Hepatocyte (in vitro differentiated cells): ENCODE measurements at regions not wholly inside any gene's neighbourhood (a gene's known extent, or its start where the extent isn't known, plus 50 kb on each side); places are given as distances from the start of the nearest gene placed in this dataset.

Experiments used
- DNase-seq: peaks from one replicate; pipeline ENCODE4 v3.0.0-alpha.2; 2016; ENCODE audit warnings: low spot score
- H2AFZ ChIP-seq: fragments of 200-600 bp; sonication (generic); 2 replicates; pipeline ENCODE4 v1.6.0; 2016; ENCODE audit warnings: antibody characterized with exemption, mild to moderate bottlenecking
- H3K27ac ChIP-seq: fragments of 200-600 bp; sonication (generic); 2 replicates; pipeline ENCODE4 v1.5.1; 2016; ENCODE audit warnings: mild to moderate bottlenecking
- H3K27me3 ChIP-seq: fragments of 200-600 bp; sonication (generic); 2 replicates; pipeline ENCODE4 v1.6.1; 2016
- H3K36me3 ChIP-seq: fragments of 200-600 bp; sonication (generic); replicated peaks from 2 replicates; pipeline ENCODE4 v1.5.1; 2016; ENCODE audit warnings: low read depth; ENCODE audit not compliant: insufficient read depth
- H3K4me1 ChIP-seq: fragments of 200-600 bp; sonication (generic); 2 replicates; pipeline ENCODE4 v1.5.1; 2016; ENCODE audit warnings: mild to moderate bottlenecking, moderate library complexity; ENCODE audit not compliant: insufficient read depth
- H3K4me2 ChIP-seq: fragments of 200-600 bp; sonication (generic); 2 replicates; pipeline ENCODE4 v1.6.0; 2016
- H3K4me3 ChIP-seq: fragments of 200-600 bp; sonication (generic); 2 replicates; pipeline ENCODE4 v1.5.1; 2016; ENCODE audit warnings: mild to moderate bottlenecking
- H3K79me2 ChIP-seq: fragments of 200-600 bp; sonication (generic); 2 replicates; pipeline ENCODE4 v1.6.0; 2017; ENCODE audit warnings: mild to moderate bottlenecking
- H3K9me2 ChIP-seq: fragments of 200-600 bp; sonication (generic); replicated peaks from 2 replicates; pipeline ENCODE4 v1.6.0; 2017; ENCODE audit warnings: mild to moderate bottlenecking; ENCODE audit not compliant: insufficient read depth
- H3K9me3 ChIP-seq: fragments of 200-600 bp; sonication (generic); 2 replicates; pipeline ENCODE4 v1.5.1; 2016; ENCODE audit warnings: low read depth, mild to moderate bottlenecking
- H4K20me1 ChIP-seq: fragments of 200-600 bp; sonication (generic); 2 replicates; pipeline ENCODE4 v1.6.0; 2016; ENCODE audit warnings: mild to moderate bottlenecking; ENCODE audit not compliant: insufficient read depth, poor library complexity, severe bottlenecking
- EZH2 ChIP-seq: fragments of 200-600 bp; sonication (generic); IDR thresholded peaks from 2 replicates; pipeline ENCODE4 v1.6.1; 2016; ENCODE audit warnings: antibody characterized with exemption, mild to moderate bottlenecking, borderline replicate concordance
- EZH2phosphoT487 ChIP-seq: fragments of 200-600 bp; sonication (generic); IDR thresholded peaks from one replicate; pipeline ENCODE4 v1.6.1; 2018; ENCODE audit warnings: antibody characterized with exemption, mild to moderate bottlenecking, low read depth, moderate library complexity; ENCODE audit not compliant: unreplicated experiment, severe bottlenecking
- WGBS: methylation state at CpG from one replicate; pipeline ENCODE4 v1.1.6; 2016; ENCODE audit warnings: low lambda C conversion rate; ENCODE audit errors: missing lambda C conversion rate; 5-methylcytosine and 5-hydroxymethylcytosine counted together
- TF ChIP-seq, protein P1 (sequence below): fragments of 200-600 bp; sonication (generic); IDR thresholded peaks from 2 replicates; pipeline ENCODE4 v1.5.1; 2016; ENCODE audit warnings: antibody characterized with exemption, mild to moderate bottlenecking; ENCODE audit not compliant: poor library complexity

GRCh38 chr3:21328711-21329390 is 422.2 kb downstream of the ZNF385D start:
- Histone ChIP-seq H3K9me2 (no peaks in the 10 kb centered on the region), H3K4me2 (no peak overlapping the region), H4K20me1 (no peaks in the 10 kb centered on the region), H3K4me1 (peaks cover 5% of the 10 kb centered on the region), H3K27ac (no peak overlapping the region), H2AFZ (no peak overlapping the region), H3K36me3 (no peaks in the 10 kb centered on the region), H3K79me2 (no peaks in the 10 kb centered on the region), H3K9me3 (no peaks in the 10 kb centered on the region), H3K4me3 (no peak overlapping the region), H3K27me3 (no peaks in the 10 kb centered on the region)
- DNase-seq, result no peak
- 77% methylated on average over 11 of the region's 11 CpGs for WGBS
- TF ChIP-seq EZH2phosphoT487 (no peak), EZH2 (no peak)
- TF ChIP-seq, protein P1, sequence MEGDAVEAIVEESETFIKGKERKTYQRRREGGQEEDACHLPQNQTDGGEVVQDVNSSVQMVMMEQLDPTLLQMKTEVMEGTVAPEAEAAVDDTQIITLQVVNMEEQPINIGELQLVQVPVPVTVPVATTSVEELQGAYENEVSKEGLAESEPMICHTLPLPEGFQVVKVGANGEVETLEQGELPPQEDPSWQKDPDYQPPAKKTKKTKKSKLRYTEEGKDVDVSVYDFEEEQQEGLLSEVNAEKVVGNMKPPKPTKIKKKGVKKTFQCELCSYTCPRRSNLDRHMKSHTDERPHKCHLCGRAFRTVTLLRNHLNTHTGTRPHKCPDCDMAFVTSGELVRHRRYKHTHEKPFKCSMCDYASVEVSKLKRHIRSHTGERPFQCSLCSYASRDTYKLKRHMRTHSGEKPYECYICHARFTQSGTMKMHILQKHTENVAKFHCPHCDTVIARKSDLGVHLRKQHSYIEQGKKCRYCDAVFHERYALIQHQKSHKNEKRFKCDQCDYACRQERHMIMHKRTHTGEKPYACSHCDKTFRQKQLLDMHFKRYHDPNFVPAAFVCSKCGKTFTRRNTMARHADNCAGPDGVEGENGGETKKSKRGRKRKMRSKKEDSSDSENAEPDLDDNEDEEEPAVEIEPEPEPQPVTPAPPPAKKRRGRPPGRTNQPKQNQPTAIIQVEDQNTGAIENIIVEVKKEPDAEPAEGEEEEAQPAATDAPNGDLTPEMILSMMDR, result no peak

DNA sequence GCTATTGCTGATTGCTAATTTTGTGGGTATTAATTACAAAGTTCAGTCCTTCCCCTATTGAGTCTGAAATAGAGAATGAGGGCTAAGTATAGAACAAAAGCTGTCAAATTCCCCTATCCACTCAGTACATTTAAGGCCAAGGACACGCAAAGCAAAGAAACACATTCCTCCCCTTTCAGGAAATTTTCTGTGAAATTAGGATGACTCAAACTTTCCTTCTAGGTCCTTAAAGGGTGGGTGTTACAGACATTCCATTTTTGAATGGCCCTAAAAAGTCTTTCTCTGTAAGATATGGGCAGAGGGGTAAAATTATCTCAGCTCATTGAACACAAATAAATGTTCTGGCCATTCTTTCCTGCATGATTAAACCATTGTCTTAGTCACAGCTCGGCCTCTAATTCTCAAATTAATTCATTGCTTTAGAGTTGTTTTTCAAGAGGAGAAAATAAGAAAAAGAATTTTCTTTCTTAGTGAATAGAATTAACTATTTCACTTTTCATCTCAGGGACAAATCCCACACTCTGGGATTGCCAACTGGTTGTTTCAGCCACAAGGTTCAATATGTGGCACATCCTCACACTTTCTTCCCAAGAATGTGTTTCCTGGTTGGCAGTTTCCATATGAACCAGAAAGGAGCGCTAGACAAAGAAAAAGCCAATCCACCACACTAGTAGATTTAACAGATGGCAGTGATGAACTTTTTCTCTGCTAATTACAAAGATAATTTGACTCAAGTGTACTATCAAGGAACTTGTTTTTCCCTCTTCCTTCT is 424.1 kb downstream of the ZNF385D start:
- WGBS, result 84% methylated on average over 3 of the region's 3 CpGs
- DNase-seq, result no peak
- H4K20me1 ChIP-seq, result no peaks in the 10 kb centered on the region
- TF ChIP-seq EZH2phosphoT487 (no peak), EZH2 (no peak)
- TF ChIP-seq, protein P1, result no peak
- no peaks in the 10 kb centered on the region for H3K27me3 ChIP-seq
- no peaks in the 10 kb centered on the region for H3K9me3 ChIP-seq
- H3K4me3 ChIP-seq, result no peak overlapping the region
- no peak overlapping the region for H3K4me2 ChIP-seq
- H3K36me3 ChIP-seq, result no peaks in the 10 kb centered on the region
- no peaks in the 10 kb centered on the region for H3K79me2 ChIP-seq
- no peaks in the 10 kb centered on the region for H3K9me2 ChIP-seq
- H2AFZ ChIP-seq, result no peak overlapping the region
- peaks cover 5% of the 10 kb centered on the region for H3K4me1 ChIP-seq
- H3K27ac ChIP-seq, result peak overlapping the region; percentile 60

DNA sequence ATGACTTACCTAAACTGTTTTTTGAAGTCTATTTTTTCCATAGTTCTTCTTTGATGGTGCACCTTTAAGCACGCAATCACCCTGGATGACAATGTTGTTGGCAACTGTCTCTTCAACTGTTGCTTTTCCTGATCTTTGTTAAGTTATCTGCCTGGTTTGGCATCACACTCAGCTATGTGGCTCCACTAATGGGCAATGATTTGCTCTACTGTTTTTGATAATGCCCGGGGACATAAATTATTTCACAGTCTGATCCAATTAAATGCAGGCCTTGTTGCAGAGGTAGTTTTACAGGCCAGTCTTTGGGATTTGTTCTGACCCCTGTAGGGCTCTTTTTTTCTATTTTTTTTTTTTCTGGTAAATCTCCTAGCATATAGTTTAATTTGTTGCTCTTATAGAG is 436.3 kb downstream of the ZNF385D start:
- Histone ChIP-seq H3K27me3 (no peaks in the 10 kb centered on the region), H3K79me2 (no peaks in the 10 kb centered on the region), H3K9me2 (no peaks in the 10 kb centered on the region), H3K4me1 (no peaks in the 10 kb centered on the region), H3K4me3 (no peak overlapping the region), H4K20me1 (no peaks in the 10 kb centered on the region), H3K27ac (no peak overlapping the region), H3K4me2 (no peak overlapping the region), H2AFZ (no peak overlapping the region), H3K9me3 (no peaks in the 10 kb centered on the region), H3K36me3 (no peaks in the 10 kb centered on the region)
- DNase-seq, result no peak
- 48% methylated on average over 2 of the region's 2 CpGs for WGBS
- TF ChIP-seq EZH2phosphoT487, result no peak
- TF ChIP-seq EZH2, result no peak
- TF ChIP-seq, protein P1, result no peak
